ENCODE measurements at regions not wholly inside any gene's neighbourhood (a gene's known extent, or its start where the extent isn't known, plus 50 kb on each side); places are given as distances from the start of the nearest gene placed in this dataset.
A peak's percentile ranks its signal among the peaks of the same experiment; 100 is the strongest.

GRCh38 chr20:23152308-23152892, 66.3 kb upstream of the CD93 start:
- DNase-seq (ENCODE audit: low read depth), result peak; percentile 90
- TF ChIP-seq, protein P1, sequence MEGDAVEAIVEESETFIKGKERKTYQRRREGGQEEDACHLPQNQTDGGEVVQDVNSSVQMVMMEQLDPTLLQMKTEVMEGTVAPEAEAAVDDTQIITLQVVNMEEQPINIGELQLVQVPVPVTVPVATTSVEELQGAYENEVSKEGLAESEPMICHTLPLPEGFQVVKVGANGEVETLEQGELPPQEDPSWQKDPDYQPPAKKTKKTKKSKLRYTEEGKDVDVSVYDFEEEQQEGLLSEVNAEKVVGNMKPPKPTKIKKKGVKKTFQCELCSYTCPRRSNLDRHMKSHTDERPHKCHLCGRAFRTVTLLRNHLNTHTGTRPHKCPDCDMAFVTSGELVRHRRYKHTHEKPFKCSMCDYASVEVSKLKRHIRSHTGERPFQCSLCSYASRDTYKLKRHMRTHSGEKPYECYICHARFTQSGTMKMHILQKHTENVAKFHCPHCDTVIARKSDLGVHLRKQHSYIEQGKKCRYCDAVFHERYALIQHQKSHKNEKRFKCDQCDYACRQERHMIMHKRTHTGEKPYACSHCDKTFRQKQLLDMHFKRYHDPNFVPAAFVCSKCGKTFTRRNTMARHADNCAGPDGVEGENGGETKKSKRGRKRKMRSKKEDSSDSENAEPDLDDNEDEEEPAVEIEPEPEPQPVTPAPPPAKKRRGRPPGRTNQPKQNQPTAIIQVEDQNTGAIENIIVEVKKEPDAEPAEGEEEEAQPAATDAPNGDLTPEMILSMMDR (IDR thresholded peaks at IDR 0.05; ENCODE audit: insufficient read depth, low read length), result no peak
- H3K4me3 ChIP-seq (ENCODE audit: low read depth, low read length), result no peak overlapping the region

DNA sequence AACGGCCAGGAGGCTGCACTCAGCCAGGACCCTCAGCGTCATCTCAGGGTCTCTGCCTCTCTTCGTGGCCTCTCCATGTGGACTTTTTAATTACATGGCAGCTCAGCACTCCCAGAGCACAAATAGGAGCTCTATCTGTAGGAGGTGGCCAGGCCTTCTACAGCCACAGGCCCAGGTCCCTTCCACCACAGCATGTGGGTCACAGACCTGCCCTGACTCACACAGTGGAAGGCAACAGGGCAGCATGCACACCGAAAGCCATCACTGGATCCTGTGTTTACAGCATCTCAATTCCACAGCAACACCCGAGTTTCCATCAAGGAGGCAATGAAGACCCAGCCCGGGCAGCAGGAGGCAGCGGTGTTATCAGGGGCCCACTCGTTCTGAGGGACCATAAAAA, 65.8 kb upstream of the CD93 start:
- H3K4me3 ChIP-seq (ENCODE audit: low read depth, low read length), result no peak overlapping the region
- TF ChIP-seq, protein P1 (IDR thresholded peaks at IDR 0.05; ENCODE audit: insufficient read depth, low read length), result no peak
- DNase-seq (ENCODE audit: low read depth), result no peak

DNA sequence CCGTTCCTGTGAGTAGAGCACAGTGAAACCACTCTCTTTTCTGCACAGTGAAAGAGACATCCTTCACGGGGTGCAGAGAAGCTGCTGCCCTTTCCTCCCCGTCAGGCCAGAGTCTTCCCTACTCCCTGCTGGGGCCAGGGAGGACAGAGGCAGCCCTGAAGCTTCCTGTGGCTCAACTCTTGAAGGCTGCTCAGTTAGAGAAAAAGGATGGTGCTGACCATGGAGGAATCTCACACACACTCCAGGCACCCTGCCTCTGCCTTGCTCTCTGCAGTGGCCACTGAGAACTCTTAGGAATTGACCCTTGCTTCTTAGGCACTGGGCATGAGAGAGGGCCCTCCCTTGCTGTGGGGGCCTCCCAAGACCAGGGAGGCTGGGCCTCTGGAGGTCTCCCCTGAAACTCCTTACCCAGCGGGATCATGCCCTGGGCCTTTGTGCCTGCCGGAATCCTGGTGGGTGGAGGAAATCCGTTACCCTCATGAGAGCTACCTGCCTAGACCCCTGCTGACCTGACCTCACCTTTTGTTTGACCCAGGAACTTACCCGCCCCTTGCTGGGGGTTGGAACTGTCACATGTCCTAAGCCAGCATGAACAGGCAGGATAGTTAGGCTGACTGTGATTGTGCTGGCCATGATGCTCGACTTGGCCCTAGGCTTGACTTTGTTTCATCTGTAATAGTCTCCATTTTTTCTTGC, 65.0 kb upstream of the CD93 start:
- DNase-seq (ENCODE audit: low read depth), result no peak
- TF ChIP-seq, protein P1 (IDR thresholded peaks at IDR 0.05; ENCODE audit: insufficient read depth, low read length), result no peak
- no peak overlapping the region for H3K4me3 ChIP-seq (ENCODE audit: low read depth, low read length)

GRCh38 chr20:23150304-23151007, 64.3 kb upstream of the CD93 start:
- DNase-seq (ENCODE audit: low read depth), result no peak
- TF ChIP-seq, protein P1 (IDR thresholded peaks at IDR 0.05; ENCODE audit: insufficient read depth, low read length), result no peak
- H3K4me3 ChIP-seq (ENCODE audit: low read depth, low read length), result no peak overlapping the region

- TF ChIP-seq, protein P1 (IDR thresholded peaks at IDR 0.05; ENCODE audit: insufficient read depth, low read length), result no peak
- no peak overlapping the region for H3K4me3 ChIP-seq (ENCODE audit: low read depth, low read length)
- no peak for DNase-seq (ENCODE audit: low read depth)
Measured at GRCh38 chr20:23149623-23150279, 63.6 kb upstream of the CD93 start.

- TF ChIP-seq, protein P1 (IDR thresholded peaks at IDR 0.05; ENCODE audit: insufficient read depth, low read length), result no peak
- DNase-seq (ENCODE audit: low read depth), result no peak
Measured at GRCh38 chr20:23148731-23149570, 62.8 kb upstream of the CD93 start.

More at GRCh38 chr20:23148731-23149570, 62.8 kb upstream of the CD93 start:
- H3K4me3 ChIP-seq (ENCODE audit: low read depth, low read length), result no peak overlapping the region
